Esophagus (tissue), 2 donors: ENCODE measurements at regions not wholly inside any gene's neighbourhood (a gene's known extent, or its start where the extent isn't known, plus 50 kb on each side); places are given as distances from the start of the nearest gene placed in this dataset.

Experiments
- H3K27ac ChIP-seq, 2 donors: one replicate each; pipeline ENCODE4 v1.5.1; 2013; ENCODE audit warnings: low read depth in 2 of 2, mild to moderate bottlenecking in 2 of 2, inconsistent platforms in 1 of 2, low read length in 1 of 2, moderate library complexity in 1 of 2
- H3K27me3 ChIP-seq, 2 donors: one replicate each; pipeline ENCODE4 v1.6.1; 2013; ENCODE audit warnings: low read length in 2 of 2, control low read depth in 1 of 2, mild to moderate bottlenecking in 1 of 2; ENCODE audit not compliant: insufficient read depth in 2 of 2, control insufficient read depth in 1 of 2
- H3K36me3 ChIP-seq, 2 donors: one replicate each; pipeline ENCODE4 v1.6.1; 2013; ENCODE audit warnings: low read length in 1 of 2; ENCODE audit not compliant: control insufficient read depth in 2 of 2, insufficient read depth in 2 of 2
- H3K4me1 ChIP-seq, 2 donors: one replicate each; pipeline ENCODE4 v1.6.1; 2013; ENCODE audit warnings: low read length in 1 of 2; ENCODE audit not compliant: control insufficient read depth in 2 of 2, insufficient read depth in 2 of 2
- H3K4me3 ChIP-seq, 2 donors: one replicate each; pipeline ENCODE4 v1.5.1; 2013; ENCODE audit warnings: low read length in 2 of 2, mild to moderate bottlenecking in 2 of 2, low read depth in 1 of 2, moderate library complexity in 1 of 2
- H3K9me3 ChIP-seq, 2 donors: one replicate each; pipeline ENCODE4 v1.6.1; 2013; ENCODE audit warnings: mild to moderate bottlenecking in 2 of 2, low read depth in 1 of 2, low read length in 1 of 2, moderate library complexity in 1 of 2; ENCODE audit not compliant: control insufficient read depth in 2 of 2, insufficient read depth in 1 of 2
- WGBS, 2 donors: extraction: QIAGEN DNeasy Blood & Tissue Kit; methylation state at CpG; one replicate each; pipeline ENCODE4 v1.1.7; 2013; 5-methylcytosine and 5-hydroxymethylcytosine counted together
- donor health status: healthy with polysubstance abuse.
- donor health status: Bipolar disorder and iron deficiency.

DNA sequence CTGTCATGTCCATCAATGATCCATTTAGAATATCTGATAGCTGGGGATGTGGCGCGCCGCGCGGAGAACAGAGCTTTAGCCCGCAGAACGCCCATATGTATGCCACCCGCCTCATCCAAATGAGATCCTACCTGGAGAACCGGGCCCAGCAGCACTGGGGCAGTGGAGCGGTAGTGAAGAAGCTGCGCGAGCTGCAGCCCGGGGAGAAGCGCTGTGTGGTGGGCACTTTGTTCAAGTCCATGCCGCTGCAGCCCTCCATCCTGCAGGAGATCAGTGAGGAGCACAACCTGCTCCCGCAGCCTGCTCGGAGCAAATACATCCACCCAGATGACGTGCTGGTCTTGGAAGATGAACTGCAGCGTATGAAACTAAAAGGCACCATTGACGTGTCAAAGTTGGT is 313.7 kb downstream of the NR2F1-AS1 start:
- Histone ChIP-seq H3K36me3 (no peaks in the 10 kb centered on the region), H3K4me3 (no peak overlapping the region), H3K9me3 (peaks cover 0 to 7% of the 10 kb centered on the region in 2 donors), H3K27ac (no peak overlapping the region), H3K4me1 (no peaks in the 10 kb centered on the region), H3K27me3 (no peaks in the 10 kb centered on the region)
- WGBS, 2 donors, result 96 to 97% methylated on average over 20 of the region's 20 CpGs

DNA sequence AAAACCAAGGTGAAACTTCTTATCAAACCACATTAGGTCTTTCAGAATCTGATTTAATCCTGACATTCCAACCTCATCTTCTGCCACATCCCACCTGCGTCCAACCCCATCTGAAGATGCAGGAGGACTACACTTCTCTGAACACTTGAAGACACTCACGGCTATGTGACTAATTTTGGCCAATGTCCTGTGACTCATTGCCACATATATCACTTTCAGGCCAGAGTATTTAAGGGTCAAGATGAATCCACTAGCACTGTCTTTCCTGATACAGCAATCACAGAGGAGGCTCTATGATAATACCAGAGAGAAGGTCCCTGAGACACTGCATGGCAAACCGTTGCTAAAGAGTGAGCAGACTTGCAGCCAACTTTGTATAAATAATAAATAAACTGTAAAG is 323.4 kb downstream of the NR2F1-AS1 start:
- H3K4me3 ChIP-seq, result no peak overlapping the region
- H3K9me3 ChIP-seq, result no peaks in the 10 kb centered on the region
- no peaks in the 10 kb centered on the region for H3K27me3 ChIP-seq
- WGBS, 2 donors, result 78 to 85% methylated on average over 3 of the region's 3 CpGs
- H3K4me1 ChIP-seq, result no peaks in the 10 kb centered on the region
- no peak overlapping the region for H3K27ac ChIP-seq
- no peaks in the 10 kb centered on the region for H3K36me3 ChIP-seq

DNA sequence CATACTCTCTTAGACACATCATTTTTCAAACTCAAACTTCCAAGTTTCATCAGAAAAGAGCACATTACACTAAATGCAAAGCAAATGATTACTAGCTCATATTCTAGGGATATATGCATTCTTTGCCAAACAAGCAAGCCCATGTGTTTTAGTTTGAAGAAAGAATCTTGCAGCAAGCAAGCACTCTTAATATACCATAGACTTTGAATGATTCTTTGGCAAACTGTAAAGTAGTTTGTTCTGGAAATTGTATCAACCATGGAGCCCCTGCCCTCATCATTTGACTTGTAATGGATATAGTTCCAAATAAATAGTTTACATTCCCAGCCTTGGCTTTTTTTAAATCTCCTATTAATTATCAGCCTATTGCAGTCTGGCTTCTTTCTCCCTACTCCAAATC is 325.2 kb downstream of the NR2F1-AS1 start:
- Histone ChIP-seq H3K4me1 (no peaks in the 10 kb centered on the region), H3K27ac (no peak overlapping the region), H3K9me3 (no peaks in the 10 kb centered on the region), H3K36me3 (no peaks in the 10 kb centered on the region), H3K27me3 (no peaks in the 10 kb centered on the region), H3K4me3 (no peak overlapping the region)

DNA sequence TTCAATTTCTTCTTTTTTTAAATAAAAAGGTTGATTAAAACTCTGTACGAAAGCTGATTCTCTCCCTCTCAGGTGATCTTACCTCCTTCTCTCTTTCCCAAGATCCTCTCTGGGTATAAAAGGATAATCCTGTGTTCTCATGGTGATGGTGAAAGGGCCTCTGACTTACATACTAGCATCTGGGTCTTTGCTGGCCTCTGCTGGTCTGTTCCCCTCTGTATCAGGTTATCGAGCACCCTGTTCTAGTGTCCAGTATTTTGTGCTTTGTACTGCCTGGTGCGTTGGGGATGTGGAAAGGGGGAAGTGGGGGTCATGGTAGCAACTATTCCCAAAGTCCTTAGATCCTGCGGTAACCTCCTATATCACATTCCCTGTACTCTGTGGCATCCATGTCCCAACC is 328.9 kb downstream of the NR2F1-AS1 start:
- whole genome bisulfite sequencing, 2 donors, result 86 to 95% methylated on average over 4 of the region's 4 CpGs
- H3K4me3 ChIP-seq, result no peak overlapping the region

DNA sequence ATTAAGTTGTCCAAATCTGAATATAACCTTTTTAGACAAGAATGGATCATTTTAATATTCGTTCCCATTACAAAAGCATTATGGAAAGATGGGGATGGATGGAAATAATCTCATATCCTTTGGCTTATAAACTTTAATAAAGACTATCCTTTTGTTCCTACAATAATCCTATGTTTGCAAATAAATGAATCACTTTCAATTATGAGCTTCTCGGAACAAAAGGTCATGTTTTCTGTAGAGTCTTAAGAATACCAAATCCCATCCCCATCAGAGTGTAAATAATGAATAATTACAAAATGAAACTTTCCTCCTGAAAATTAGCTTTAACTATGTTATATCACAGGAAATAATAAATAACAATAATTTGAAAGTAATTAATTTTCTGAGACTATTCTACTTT is 329.7 kb downstream of the NR2F1-AS1 start:
- WGBS, 2 donors, result 82 to 83% methylated on average over 2 of the region's 2 CpGs
- H3K4me1 ChIP-seq, result peaks cover 0 to 2% of the 10 kb centered on the region in 2 donors
- H3K9me3 ChIP-seq, result no peaks in the 10 kb centered on the region
- no peaks in the 10 kb centered on the region for H3K27me3 ChIP-seq
- H3K4me3 ChIP-seq, result no peak overlapping the region
- no peak overlapping the region for H3K27ac ChIP-seq
- no peaks in the 10 kb centered on the region for H3K36me3 ChIP-seq

More for the DNA sequence above, 328.9 kb downstream of the NR2F1-AS1 start:
- Histone ChIP-seq H3K36me3 (no peaks in the 10 kb centered on the region), H3K27me3 (no peaks in the 10 kb centered on the region), H3K27ac (no peak overlapping the region), H3K9me3 (no peaks in the 10 kb centered on the region), H3K4me1 (peaks cover 0 to 2% of the 10 kb centered on the region in 2 donors)

DNA sequence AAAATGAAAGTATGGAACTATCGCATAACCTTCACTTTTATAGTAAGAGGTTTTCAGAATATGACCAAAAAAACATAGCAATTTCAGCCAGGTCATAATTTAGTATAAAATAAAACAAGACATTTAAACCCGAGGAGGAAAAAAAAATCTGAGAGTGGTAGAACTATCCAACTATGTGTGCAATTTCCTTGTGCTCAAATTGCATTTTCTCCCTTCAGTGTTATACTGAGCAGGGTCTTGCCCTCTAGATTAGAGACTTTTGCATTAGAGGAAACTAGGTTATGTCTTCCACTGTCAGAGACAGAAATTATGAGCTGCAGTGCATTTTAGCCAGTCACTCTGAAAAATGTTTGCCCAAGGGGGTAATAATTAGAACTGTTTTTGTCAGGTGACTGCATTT is 330.6 kb downstream of the NR2F1-AS1 start:
- 58 to 61% methylated on average over 2 of the region's 2 CpGs for WGBS, 2 donors
- H3K27me3 ChIP-seq, result no peaks in the 10 kb centered on the region
- H3K4me3 ChIP-seq, result no peak overlapping the region
- no peak overlapping the region for H3K27ac ChIP-seq
- H3K4me1 ChIP-seq, result peaks cover 0 to 2% of the 10 kb centered on the region in 2 donors
- H3K9me3 ChIP-seq, result no peaks in the 10 kb centered on the region
- no peaks in the 10 kb centered on the region for H3K36me3 ChIP-seq

DNA sequence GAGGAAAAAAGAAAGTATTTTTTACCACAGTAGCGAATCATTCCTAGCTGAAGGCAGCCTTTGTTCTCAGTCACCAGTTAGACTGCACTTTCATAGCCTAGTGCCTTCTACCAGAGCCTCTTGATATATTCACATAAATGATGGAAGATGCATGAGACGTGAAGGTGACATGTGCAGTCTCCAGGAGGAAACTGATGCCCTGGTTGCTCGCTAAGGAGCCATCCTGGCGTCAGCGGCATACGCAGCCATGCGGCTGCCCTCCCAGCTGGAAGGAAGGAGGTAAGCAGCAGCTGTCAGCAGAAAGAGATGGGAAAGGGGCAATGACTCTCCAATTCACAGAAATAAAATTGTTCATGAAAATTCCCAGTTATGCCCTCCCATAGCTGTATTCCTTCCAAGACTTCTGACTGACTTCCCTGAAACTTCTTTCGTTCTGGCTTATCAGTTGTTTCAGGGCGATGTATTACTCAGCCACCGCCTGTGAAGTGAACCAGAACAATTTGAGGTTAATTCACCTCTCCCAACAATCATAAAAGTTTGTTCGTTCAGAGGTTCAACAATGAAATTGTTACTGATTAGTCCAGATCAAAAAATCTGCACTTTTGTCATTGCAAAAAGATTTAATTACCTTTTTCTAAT is 331.2 kb downstream of the NR2F1-AS1 start:
- Histone ChIP-seq H3K27ac (no peak overlapping the region), H3K4me1 (peaks cover 0 to 2% of the 10 kb centered on the region in 2 donors), H3K27me3 (no peaks in the 10 kb centered on the region), H3K4me3 (no peak overlapping the region), H3K36me3 (no peaks in the 10 kb centered on the region), H3K9me3 (no peaks in the 10 kb centered on the region)
- WGBS, 2 donors, result 57 to 65% methylated on average over 11 of the region's 11 CpGs

DNA sequence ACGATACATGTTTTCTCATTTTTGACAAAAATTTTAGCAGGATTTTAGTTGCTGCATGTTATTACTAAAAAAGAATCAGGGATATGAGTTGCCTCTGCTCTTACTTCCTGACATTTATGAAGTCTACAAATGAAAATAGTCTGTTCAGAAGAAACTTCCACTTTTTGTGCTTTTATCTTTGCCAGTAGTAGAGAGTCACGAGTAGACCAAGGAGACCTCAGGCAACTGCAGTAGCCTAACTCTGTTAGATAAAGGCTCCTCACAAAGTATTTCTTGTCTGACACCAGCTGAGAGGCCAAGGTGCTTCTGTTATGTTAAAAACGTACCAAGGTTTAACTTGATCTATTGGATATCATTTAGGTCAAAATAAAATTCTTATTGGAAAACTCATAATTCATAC is 333.9 kb downstream of the NR2F1-AS1 start:
- Histone ChIP-seq H3K36me3 (no peaks in the 10 kb centered on the region), H3K9me3 (no peaks in the 10 kb centered on the region), H3K27ac (no peak overlapping the region), H3K27me3 (no peaks in the 10 kb centered on the region), H3K4me1 (peaks cover 0 to 2% of the 10 kb centered on the region in 2 donors), H3K4me3 (no peak overlapping the region)
- 62 to 63% methylated on average over 3 of the region's 3 CpGs for WGBS, 2 donors

DNA sequence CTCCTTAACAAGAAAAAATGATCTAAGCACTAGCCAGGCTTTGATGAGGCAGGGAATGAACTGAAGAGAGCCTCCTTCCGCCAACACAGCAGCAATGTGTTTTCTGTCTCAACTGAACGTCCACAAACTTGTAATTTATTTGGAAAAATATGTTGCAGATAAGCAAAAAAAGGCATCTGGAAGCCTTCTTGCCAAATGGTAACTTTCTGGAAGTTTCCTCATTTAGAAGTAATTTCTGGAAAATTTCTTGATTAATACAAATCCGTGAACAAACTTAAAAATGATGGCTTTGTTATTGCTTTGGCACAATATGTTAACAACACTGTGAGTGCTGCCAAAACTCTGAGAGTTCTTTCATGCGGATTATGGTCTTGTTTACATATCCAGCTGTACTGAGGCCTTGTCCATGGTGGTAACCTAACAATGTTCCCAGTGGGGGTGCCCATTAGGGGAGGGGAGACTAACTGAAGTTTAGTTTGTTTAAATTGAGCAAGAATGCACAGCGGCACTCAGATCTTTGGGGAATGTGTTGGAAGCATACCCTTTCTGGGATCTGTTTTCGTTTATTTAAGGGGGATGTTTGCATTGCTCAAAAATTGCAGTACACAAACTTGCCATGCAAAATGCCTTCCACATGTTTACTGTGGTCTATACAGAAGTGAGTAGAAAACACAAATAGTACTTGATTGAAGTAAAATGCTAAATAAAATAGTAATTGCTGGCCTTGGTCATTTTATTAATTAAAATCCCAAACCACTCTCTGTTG is 334.7 kb downstream of the NR2F1-AS1 start:
- no peaks in the 10 kb centered on the region for H3K9me3 ChIP-seq
- H3K36me3 ChIP-seq, result no peaks in the 10 kb centered on the region
- no peak overlapping the region for H3K27ac ChIP-seq
- H3K27me3 ChIP-seq, result no peaks in the 10 kb centered on the region
- H3K4me1 ChIP-seq, result peaks cover 0 to 2% of the 10 kb centered on the region in 2 donors
- 41 to 43% methylated on average over 6 of the region's 6 CpGs for WGBS, 2 donors
- no peak overlapping the region for H3K4me3 ChIP-seq

DNA sequence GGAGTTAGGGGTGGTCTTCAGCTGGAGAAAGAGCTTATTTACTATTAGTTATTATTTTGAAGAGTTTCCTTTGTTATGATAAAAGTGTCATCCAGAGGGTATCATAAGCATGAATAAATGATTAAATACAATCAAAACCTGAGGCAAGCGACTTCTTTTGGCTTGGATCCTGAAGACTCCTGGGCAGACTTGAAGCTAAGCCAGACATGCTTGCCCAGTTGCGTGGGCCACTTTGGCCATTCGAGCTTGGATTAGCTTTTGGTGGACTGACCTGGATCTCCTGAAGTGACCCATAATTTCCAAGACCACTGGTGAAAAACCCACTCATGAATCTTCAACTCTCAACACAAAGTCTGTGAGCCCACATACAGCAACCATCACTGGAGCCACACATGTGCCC is 335.8 kb downstream of the NR2F1-AS1 start:
- Histone ChIP-seq H3K27ac (no peak overlapping the region), H3K36me3 (no peaks in the 10 kb centered on the region), H3K4me1 (peaks cover 0 to 2% of the 10 kb centered on the region in 2 donors), H3K9me3 (no peaks in the 10 kb centered on the region), H3K27me3 (no peaks in the 10 kb centered on the region), H3K4me3 (no peak overlapping the region)
- WGBS, 2 donors, result 76% methylated on average over 3 of the region's 3 CpGs
